WTC11 (cell line): ENCODE measurements at regions not wholly inside any gene's neighbourhood (a gene's known extent, or its start where the extent isn't known, plus 50 kb on each side); places are given as distances from the start of the nearest gene placed in this dataset.

Experiments used
- ATF2 ChIP-seq: sonication (generic); formaldehyde crosslinking; IDR thresholded peaks from 2 replicates; pipeline ENCODE4 v1.8.1; 2022; ENCODE audit warnings: low read depth, missing genetic modification reagents, borderline replicate concordance
- CTCF ChIP-seq: fragments of 200-600 bp; IDR thresholded peaks from 2 replicates; pipeline ENCODE4 v1.8.0; 2022; ENCODE audit warnings: antibody characterized with exemption
- FOXJ3 ChIP-seq: sonication (generic); formaldehyde crosslinking; IDR thresholded peaks from 2 replicates; pipeline ENCODE4 v1.9.0; 2021; ENCODE audit warnings: missing genetic modification reagents, mild to moderate bottlenecking, borderline replicate concordance
- STAT6 ChIP-seq: sonication (generic); formaldehyde crosslinking; conservative IDR thresholded peaks from 2 replicates; pipeline ENCODE4 v1.8.1; 2023; ENCODE audit warnings: mild to moderate bottlenecking, low read depth, missing genetic modification reagents, moderate library complexity
- ZNF317 ChIP-seq: sonication (generic); formaldehyde crosslinking; IDR thresholded peaks from 2 replicates; pipeline ENCODE4 v1.8.1; 2023; ENCODE audit warnings: low read depth, mild to moderate bottlenecking, moderate library complexity, missing genetic modification reagents, borderline replicate concordance
- TF ChIP-seq, protein P1 (sequence below): sonication (generic); formaldehyde crosslinking; IDR thresholded peaks from 2 replicates; pipeline ENCODE4 v1.8.0; 2022; ENCODE audit warnings: missing genetic modification reagents

- TF ChIP-seq CTCF (no peak), ZNF317 (no peak), STAT6 (no peak), ATF2 (CRISPR knock-in tag) (no peak), FOXJ3 (CRISPR knock-in tag) (no peak)
- TF ChIP-seq, protein P1, sequence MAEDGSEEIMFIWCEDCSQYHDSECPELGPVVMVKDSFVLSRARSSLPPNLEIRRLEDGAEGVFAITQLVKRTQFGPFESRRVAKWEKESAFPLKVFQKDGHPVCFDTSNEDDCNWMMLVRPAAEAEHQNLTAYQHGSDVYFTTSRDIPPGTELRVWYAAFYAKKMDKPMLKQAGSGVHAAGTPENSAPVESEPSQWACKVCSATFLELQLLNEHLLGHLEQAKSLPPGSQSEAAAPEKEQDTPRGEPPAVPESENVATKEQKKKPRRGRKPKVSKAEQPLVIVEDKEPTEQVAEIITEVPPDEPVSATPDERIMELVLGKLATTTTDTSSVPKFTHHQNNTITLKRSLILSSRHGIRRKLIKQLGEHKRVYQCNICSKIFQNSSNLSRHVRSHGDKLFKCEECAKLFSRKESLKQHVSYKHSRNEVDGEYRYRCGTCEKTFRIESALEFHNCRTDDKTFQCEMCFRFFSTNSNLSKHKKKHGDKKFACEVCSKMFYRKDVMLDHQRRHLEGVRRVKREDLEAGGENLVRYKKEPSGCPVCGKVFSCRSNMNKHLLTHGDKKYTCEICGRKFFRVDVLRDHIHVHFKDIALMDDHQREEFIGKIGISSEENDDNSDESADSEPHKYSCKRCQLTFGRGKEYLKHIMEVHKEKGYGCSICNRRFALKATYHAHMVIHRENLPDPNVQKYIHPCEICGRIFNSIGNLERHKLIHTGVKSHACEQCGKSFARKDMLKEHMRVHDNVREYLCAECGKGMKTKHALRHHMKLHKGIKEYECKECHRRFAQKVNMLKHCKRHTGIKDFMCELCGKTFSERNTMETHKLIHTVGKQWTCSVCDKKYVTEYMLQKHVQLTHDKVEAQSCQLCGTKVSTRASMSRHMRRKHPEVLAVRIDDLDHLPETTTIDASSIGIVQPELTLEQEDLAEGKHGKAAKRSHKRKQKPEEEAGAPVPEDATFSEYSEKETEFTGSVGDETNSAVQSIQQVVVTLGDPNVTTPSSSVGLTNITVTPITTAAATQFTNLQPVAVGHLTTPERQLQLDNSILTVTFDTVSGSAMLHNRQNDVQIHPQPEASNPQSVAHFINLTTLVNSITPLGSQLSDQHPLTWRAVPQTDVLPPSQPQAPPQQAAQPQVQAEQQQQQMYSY, result no peak
Measured at GRCh38 chr4:20017070-20017776, 234.5 kb upstream of the SLIT2 start.
